ENCODE measurements at regions not wholly inside any gene's neighbourhood (a gene's known extent, or its start where the extent isn't known, plus 50 kb on each side); places are given as distances from the start of the nearest gene placed in this dataset.
"Not testable (repeated sequence)": the region's sequence is repeated elsewhere in the genome, so short reads cannot be mapped to it uniquely, and the experiment has no call there.

DNA sequence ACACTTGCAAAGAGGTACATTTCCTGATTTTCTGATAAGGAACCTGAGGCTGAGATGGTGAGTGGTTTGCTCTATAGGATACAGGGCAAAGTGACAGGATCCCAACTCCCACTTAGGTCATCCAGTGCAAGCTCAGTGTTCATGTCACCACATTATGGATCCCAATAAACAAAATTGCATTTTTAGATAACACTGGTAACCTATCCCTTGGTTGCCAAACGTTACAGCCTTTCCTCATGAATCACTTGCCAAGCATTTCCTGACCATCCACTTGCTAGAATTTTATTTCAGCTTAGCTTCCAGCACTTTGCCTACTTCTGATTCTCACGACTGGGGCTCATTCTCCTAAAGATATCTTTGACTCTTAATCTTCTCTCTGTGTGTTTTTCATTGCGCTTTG lies 131.4 kb upstream of the ODAD2 start:
- DNase-seq (ENCODE audit: low spot score): no peak

DNA sequence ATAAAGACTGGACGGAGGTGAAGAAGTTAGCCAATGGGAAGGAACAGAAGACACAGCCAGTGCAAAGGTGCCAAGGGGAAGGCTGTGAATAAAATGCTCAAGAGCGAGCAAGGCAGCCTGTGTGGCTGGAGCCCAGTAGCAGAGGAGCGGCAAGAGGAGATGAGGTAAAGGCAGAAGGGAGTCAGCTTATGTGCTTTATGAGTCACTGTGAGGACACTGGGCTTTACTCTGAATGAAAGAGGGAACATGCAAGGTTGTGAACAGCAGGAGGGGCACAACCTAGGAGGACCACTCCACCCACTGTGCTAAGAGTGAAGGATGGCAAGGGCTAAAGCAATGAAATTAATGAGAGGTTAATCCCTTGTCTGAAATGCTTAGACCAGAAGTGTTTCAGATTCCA lies 129.0 kb upstream of the ODAD2 start:
- no peak for DNase-seq (ENCODE audit: low spot score)

DNA sequence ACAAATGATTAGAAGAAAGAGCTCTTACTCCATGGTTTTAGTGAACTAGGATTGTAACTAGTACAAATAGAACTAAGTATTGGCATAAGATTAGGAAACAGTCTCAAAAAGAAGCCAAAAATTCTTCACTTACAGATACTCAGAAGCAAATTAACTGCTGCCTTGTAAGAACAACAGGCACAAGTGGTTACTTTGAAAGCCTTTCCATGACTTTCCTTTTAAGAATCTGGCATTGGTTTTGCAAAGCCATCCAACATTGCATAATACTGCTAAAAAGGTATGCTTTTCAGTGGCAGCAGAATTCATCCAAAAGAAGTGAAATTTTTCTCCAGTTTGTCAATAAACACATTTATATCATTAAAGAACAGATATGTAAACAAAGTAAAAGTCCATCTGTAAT lies 126.8 kb upstream of the ODAD2 start:
- no peak for DNase-seq (ENCODE audit: low spot score)

DNA sequence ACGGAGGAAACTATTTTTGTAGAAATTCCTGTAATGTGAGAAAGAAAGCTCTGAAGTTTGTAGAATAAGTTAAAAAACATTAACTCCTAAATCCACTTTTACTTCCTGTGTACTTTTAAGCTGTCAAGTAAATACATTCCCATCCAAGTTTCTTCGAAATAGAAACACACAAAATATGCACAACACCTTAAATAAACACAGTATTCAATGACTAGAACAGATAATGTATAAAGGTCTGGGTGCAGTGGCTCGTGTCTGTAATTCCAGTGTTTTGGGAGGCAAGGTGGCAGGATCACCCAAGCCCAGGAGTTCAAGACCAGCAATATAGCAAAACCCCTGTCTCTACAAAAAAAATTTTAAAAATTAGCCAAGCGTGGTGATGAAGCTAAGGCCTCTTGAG lies 121.9 kb upstream of the ODAD2 start:
- DNase-seq (ENCODE audit: low spot score): no peak

DNA sequence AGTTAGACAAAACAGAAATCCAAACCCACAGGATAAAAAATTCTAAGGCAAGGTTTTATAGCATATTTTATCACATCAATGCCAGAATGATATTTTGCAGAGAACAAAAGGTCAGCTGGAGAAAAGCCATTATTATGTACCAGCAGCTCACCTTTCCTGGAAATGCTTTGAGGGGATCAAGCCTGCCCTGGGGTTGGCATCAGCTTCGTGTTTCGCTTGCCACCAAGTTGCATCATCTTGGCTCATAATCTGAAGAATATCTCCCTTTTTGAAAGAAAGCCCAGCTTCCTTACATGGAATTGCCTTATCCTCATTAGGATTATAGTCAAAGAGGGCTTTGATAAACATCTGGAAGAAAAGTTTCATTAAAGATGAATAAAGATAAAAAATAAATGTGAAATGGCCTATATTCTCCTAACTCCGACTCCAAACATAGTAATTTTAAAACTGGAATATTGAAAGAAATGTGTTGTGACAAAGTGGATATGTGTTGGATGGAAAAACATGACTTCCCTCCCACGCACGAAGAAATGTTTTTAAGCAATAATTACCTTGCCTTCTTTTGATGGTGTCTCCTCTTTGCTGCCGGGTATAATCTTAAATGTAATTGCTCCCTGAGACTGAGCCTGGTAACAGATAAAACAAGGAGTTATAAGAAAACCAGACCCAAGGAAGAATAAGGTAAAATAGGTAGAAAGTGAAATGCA lies 121.3 kb upstream of the ODAD2 start:
- peak; percentile 27 for DNase-seq (ENCODE audit: low spot score)

DNA sequence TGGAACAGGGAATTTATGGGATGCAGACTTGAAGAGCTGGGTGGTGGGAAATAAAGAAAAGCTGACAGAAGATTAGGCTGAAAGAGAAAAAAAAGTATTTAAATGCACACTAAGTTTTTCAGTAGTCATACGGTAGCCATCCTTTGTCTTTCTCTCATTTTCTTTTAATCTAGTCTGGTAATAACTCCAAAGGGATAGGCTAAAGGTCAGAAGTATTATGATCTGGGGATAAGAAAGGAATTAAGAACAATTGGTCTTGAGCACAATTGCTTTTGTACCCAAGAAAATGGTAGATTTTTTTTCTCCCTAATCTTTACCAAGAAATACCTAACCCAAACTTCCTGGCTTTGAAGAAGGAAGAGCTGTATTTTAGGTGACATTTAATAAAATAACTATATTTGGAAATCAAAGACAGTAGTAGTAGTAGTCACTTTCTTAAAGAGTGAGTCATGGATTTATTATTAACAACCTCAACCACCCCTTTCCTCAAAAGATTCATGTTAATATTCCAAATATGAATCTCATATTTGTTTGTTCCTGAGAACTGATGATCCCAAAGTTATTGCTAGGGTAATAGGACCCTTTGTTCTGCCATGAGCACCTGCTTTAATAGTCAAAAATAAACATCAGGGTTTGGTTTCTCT lies 120.2 kb upstream of the ODAD2 start:
- no peak for DNase-seq (ENCODE audit: low spot score)

DNA sequence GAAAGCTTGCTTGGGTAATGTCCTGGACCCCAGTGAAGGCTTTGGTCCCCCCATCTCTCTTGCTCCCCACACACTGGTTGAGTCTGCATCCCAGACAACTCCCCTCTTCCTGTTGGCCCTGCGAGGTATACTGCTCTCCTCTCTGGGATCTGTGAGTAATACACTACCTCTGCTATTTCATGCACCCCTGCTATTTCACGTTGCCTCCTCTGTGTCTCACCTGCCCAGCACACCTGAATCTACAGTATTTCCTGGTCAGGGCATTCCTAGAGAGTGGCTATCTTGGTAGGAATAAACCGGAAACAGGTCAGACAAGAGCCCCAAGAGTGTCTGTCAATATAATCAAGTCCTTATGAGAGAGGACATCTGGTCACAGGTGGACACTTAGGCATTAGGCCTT lies 114.3 kb upstream of the ODAD2 start:
- no peak for DNase-seq (ENCODE audit: low spot score)

DNA sequence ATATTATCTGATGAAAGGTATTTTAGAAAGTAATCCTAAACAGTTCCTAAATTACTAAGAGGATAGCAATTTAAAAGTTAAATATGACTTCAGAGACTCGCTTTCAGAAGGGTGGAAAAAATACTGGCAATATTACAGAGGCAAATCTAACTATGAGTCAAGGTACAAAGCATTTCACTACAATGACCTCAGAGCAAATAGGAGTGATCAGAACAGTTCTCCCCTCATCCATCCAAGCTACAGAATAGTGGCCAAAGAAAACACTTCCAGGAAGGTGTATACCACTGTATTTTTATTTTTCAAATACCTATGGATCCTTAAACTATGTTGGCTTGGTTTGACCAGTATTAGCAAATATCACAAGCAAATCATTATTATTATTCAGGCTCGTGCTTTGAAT lies 112.8 kb upstream of the ODAD2 start:
- no peak for DNase-seq (ENCODE audit: low spot score)

DNA sequence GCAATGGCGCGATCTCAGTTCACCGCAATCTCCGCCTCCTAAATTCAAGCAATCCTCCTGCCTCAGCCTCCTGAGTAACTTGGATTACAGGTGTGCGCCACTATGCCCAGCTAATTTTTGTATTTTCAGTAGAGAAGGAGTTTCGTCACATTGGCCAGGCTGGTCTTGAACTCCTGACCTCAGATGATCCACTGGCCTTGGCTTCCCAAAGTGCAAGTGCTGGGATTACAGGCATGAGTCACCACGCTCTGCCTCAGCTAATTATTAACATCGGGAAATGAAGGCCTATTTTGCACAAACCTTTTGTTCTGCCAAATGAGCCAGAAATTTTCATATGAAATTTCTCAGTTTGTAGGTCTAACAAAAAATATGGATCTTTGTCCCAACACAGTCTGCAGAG lies 106.7 kb upstream of the ODAD2 start:
- DNase-seq (ENCODE audit: low spot score): no peak

DNA sequence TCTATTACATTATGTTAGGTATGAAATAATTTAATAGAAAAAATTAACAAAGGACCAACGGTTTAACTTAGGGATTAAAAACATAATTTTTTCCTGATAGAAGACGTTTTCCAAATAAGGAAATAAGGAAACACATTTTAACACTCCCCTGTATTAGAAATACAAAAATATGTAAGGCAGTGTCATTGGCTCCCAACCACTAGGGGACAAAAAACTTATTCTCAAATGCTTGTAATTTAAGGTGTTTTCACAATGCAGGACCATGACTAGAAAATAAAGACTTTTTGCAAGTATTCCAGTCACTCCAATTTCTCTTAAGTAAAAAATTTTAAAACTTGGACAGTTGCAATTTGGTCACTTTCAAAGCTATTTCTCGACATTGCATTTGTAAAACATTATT lies 98.8 kb upstream of the ODAD2 start:
- no peak for DNase-seq (ENCODE audit: low spot score)

DNA sequence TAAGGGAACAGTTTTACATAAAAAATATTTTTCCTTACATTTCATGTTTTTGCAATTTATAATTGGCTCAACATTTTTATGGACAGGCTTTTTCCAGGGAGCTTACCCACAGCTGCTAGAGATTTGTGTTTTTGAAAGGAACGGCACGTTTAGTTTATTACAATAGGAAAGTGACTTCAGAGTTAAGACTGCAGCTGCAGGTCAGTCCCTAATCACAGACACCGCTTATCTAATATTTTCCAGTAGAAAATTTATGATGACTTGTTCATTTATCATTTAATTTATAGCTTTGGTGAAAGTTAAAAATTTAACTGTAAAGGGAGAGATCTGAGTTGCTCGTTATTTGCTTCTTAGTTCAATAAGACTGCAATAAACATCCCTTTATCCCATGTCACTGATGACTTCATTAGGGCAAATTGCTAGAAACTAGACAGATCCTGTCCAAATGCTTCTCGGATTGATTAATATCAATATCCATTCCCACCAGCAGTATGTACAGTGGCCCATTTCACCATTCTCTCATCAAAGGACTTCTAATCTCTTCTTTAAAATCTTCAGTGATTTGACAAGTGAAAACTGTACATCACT lies 97.0 kb upstream of the ODAD2 start:
- no peak for DNase-seq (ENCODE audit: low spot score)

DNA sequence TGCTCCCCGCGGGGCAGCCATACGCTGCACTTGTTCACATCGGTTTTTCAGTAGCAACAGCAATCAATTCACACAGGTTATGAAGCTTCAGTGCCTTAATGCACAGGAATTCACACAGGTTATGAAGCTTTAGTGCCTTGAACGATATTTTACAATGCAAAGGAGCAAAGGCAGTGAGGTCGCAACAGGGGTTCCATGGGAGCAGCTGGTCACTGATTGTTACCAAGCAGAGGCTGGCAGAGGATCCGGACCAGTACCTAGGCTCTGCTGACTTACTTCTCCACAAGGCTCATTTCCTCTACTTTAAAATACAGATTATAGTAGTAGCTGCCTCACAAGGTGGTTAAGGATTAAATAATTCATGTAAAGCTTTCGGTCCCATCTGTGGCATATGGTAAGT lies 95.2 kb upstream of the ODAD2 start:
- no peak for DNase-seq (ENCODE audit: low spot score)

DNA sequence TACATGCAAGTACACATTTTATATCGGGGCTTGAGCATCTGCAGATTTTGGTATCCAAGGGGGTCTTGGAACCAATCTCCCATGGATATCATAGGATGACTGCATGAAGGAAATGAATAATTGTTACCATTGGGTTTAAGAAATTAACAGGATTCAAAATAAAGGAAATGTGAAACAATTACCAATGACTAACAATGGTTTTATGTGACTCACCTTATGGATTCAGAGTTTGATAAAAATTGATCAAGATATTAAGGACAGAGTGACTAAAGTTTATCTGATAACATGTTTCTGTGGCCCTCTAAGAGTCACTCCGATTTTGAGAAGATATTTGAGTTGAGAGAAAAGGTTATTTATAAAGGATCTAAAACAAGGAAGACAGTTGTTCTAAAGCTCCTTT lies 93.0 kb upstream of the ODAD2 start:
- no peak for DNase-seq (ENCODE audit: low spot score)

DNA sequence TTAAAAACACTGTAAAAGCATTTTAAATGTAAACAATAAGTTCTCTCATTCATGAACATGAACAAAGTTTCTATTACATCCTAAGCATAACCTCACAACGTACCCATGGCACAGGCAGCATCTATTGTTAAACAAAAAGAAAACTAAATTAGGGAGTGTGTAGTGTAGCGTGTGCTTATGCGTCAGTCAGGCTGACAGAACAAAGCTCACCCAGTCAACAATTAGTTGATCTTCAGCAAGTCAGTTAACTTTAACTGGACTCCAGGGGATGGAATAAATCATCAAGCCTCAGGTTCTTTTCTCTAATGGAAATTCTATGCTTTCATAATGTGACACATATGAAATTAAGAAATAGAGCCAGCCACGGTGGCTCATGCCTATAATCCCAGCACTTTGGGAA lies 91.6 kb upstream of the ODAD2 start:
- no peak for DNase-seq (ENCODE audit: low spot score)

DNA sequence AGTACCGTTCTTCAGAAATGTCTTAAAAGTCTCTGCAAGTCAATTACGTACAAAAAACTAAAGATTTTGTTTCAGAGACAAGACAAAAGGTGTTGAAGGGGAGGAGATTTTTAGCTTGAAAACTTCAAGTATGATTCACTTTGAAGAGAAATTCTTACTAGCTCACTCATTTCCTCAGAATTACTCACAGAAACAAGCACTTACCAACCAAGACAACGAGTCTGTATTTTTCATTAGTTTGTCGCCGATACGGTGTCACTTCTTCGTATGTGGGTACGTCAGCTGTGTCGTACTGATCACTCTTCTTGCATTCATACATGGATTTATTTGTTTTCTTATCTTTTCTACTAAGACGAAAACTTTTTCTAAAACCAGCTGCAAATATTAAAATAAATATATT lies 90.6 kb upstream of the ODAD2 start:
- DNase-seq (ENCODE audit: low spot score): no peak

DNA sequence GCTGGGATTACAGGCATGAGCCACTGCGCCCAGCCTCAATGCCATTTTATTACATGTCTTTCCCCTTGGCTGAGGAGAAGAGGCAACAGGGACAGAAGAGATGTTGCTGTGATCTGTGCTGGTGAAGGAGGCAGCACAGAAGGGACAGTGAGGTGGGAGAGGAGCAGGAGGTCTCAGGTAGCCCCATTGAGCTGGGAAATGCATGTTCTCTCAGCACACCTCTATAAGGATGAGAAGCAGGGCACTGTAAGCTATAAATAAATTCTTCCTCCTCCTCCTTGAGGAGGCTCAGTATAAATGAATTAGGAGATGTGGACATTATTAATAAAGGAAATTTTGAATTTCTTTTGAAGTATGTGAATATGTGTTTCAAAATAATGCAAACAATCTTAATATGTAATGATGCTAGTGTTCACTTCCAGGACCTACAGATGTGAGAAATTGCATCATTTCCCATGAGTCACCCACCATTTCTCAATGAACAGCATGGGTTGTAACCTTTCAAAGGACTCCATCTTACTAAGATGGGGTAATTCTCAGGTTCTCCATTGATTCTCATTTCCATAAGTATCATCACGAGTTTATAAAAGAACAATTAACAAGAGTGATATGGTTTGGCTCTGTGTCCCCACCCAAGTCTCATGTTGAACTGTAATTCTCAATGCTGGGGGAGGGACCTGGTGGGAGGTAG lies 88.9 kb upstream of the ODAD2 start:
- DNase-seq (ENCODE audit: low spot score): no peak

DNA sequence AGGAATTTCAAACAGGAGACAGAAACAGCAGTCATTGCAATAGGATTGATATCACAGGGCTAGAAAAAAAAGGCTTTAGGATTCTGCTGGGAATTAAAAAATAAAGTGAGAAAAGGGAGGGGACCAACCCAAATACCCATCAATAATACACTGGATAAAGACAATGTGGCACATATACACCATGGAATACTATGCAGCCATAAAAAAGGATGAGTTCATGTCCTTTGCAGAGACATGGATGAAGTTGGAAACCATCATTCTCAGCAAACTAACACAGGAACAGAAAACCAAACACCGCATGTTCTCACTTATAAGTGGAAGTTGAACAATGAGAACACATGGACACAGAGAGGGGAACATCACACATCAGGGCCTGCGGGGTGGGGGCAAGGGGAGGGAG lies 86.9 kb upstream of the ODAD2 start:
- DNase-seq (ENCODE audit: low spot score): not testable (repeated sequence)

DNA sequence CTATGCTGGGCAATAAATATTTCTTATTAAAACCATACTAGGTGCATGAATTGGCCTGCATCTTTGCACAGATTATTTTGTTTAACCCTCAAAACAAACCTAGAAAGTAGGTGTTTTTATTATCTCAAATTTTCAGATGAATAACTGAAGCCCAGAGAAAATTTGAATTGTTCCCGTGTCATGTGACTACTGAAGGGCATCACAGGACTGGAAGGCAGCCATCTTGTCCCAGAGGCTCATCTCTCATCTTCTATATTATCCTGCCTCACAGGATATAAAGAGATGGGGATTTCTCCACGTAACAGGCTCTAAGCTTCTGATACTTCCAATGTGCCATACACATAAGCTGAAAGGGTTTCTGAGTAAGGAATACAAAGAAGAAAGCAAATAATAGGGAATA lies 84.0 kb upstream of the ODAD2 start:
- no peak for DNase-seq (ENCODE audit: low spot score)

DNA sequence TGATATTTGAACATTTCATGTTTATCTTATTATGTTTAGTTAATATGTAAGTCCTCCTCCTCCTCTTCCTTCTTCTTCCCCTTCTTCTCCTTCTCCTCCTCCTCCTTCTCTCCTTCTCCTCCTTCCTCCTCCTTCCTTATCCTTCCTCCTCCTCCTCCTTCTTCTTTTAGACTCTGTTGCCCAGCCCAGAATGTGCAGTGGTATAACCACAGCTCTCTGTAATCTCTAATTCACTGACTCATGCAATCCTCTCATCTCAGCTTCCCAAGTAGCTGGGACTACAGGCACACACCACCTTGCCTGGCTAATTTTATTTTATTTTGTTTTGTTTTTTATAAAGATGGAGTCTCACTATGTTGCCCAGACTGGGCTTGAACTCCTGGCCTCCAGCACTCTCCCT lies 83.4 kb upstream of the ODAD2 start:
- no peak for DNase-seq (ENCODE audit: low spot score)

DNA sequence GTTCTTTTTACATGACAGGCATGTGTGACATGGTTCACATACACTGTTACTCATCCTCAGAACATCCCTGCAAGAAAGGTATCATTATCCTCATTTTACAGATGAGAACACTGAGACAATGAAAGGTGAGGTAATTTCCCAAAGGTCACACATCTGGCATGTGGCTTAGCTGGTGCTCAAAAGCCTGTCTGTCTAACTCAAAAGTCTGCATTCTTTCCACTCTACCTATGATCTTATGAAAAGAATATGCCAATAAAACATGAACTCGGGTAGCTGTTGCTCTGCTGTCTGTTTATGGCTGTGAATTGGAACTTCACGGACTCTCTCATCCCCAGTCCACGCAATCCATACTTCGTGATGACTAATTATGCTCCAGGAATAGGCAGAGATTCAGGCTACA lies 79.0 kb upstream of the ODAD2 start:
- DNase-seq (ENCODE audit: low spot score): no peak

DNA sequence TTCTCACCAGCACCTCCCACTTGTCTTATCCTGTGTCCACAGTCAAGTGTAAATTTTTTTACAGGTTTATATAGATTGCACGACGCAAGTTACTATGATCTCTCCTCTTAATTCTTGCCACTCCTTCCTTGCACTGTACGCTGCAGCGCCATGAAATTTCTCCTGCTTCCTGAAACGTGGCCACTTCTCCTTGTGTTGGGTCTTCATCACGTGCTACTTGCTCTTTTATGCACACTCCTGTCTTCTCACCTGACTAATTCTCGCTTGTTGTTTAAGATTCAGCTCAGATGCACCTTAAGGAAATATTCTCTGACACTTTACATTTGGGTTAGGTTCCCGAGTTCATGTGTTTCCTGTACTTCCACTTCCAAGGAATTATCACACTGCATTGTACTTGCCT lies 76.5 kb upstream of the ODAD2 start:
- no peak for DNase-seq (ENCODE audit: low spot score)

DNA sequence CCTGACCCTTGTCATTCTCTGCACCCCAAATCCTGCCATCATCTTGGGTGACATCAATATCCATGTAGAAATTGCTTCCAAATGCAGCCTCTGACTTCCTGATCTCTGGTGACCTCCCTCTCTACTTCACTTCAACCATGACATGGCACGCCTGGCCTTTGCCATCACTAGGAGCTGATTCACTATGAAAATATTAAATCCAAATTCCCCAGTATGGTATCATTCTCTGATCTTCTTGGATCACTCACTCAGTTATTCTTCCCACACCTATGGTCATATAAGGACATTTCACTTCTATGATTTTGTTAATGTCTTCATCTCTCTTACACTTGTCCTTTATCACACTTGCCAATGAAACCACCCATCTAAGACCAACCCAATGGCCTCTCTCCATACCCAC lies 73.7 kb upstream of the ODAD2 start:
- no peak for DNase-seq (ENCODE audit: low spot score)

DNA sequence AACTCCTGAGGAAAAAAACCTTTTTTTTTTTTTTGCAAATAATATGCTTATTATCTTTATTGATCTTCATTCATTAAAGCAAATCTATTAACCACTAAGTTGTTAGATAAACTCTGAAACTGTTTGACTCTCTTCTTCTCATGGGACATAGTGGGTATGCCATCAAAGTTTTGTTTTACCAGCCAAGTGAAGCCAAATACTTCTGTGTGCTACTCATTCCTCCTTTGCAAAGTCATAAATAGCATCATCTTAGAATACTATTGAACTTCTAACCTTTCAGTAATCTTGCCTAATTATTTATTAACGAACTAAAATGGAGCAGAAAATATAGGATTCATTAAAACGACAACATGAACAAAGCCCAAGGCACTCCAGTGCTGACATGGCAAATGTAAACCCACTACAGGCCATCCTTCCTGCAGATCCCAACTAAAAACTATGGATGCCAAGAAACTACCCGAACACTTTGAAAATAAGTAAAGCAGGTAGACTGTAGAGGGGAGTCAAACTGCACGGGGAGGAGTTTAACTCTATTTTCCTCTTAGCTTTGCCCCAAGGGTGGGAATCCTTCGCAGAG lies 61.2 kb upstream of the ODAD2 start:
- DNase-seq (ENCODE audit: low spot score): no peak
